Common myeloid progenitor, CD34-positive (primary cell): ENCODE measurements at regions not wholly inside any gene's neighbourhood (a gene's known extent, or its start where the extent isn't known, plus 50 kb on each side); places are given as distances from the start of the nearest gene placed in this dataset.
"Not testable (repeated sequence)": the region's sequence is repeated elsewhere in the genome, so short reads cannot be mapped to it uniquely, and the experiment has no call there.

Source experiments
- CTCF ChIA-PET: fragments of 350-600 bp; sonication (Branson Sonifier 250); formaldehyde crosslinking; loops from one replicate; lab custom pipeline; 2021; ENCODE audit warnings: antibody characterized with exemption; lab: Charles Lee
- POLR2A ChIA-PET: fragments of 350-600 bp; sonication (Branson Sonifier 250); formaldehyde crosslinking; loops from one replicate; lab custom pipeline; 2021; ENCODE audit warnings: antibody characterized with exemption; lab: Charles Lee
- DNase-seq, 3 donors: peaks; one replicate each; pipeline versions ENCODE4 v3.0.0 to v3.0.0-alpha.2; 2013
- H3K27ac ChIP-seq, 2 experiments: 1 replicate in 1 of 2; 2 replicates in 1 of 2; pipeline ENCODE4 v1.7.0; 2013; ENCODE audit warnings: inconsistent platforms in 2 of 2, low read length in 2 of 2, mild to moderate bottlenecking in 2 of 2, low read depth in 1 of 2, moderate library complexity in 1 of 2; ENCODE audit not compliant: severe bottlenecking in 2 of 2, insufficient read depth in 1 of 2, poor library complexity in 1 of 2
- H3K27me3 ChIP-seq, 5 experiments: replicated peaks in 2 of 5; 1 replicate in 3 of 5; 2 replicates in 2 of 5; pipeline versions ENCODE4 v1.6.1 to v1.7.0; 2013; ENCODE audit warnings: low read length in 4 of 5, mild to moderate bottlenecking in 2 of 5, moderate library complexity in 2 of 5, inconsistent platforms in 1 of 5; ENCODE audit not compliant: insufficient read depth in 5 of 5, control insufficient read depth in 4 of 5
- H3K36me3 ChIP-seq, 4 experiments: 1 replicate in 2 of 4; 2 replicates in 2 of 4; pipeline versions ENCODE4 v1.6.1 to v1.7.0; 2013; ENCODE audit warnings: low read length in 3 of 4, control low read depth in 1 of 4, mild to moderate bottlenecking in 1 of 4; ENCODE audit not compliant: control insufficient read depth in 4 of 4, insufficient read depth in 4 of 4
- H3K4me1 ChIP-seq, 4 experiments: 1 replicate in 3 of 4; 2 replicates in 1 of 4; pipeline versions ENCODE4 v1.6.1 to v1.7.1; 2013; ENCODE audit warnings: low read length in 3 of 4, mild to moderate bottlenecking in 3 of 4, control low read depth in 1 of 4, inconsistent platforms in 1 of 4, moderate library complexity in 1 of 4; ENCODE audit not compliant: control insufficient read depth in 4 of 4, insufficient read depth in 4 of 4; ENCODE audit errors: control extremely low read depth in 1 of 4
- H3K4me3 ChIP-seq, 7 experiments: 1 replicate in 4 of 7; 2 replicates in 3 of 7; pipeline versions ENCODE4 v1.5.1 to v1.7.0; 2013; ENCODE audit warnings: mild to moderate bottlenecking in 7 of 7, low read length in 6 of 7, moderate library complexity in 6 of 7, inconsistent platforms in 2 of 7, low read depth in 2 of 7, control low read depth in 1 of 7; ENCODE audit not compliant: insufficient read depth in 4 of 7, control insufficient read depth in 1 of 7; ENCODE audit errors: extremely low read depth in 1 of 7
- H3K9me3 ChIP-seq, 5 experiments: 1 replicate in 4 of 5; 2 replicates in 1 of 5; pipeline versions ENCODE4 v1.6.1 to v1.7.1; 2013; ENCODE audit warnings: low read length in 4 of 5, mild to moderate bottlenecking in 2 of 5, inconsistent platforms in 1 of 5, low read depth in 1 of 5, moderate library complexity in 1 of 5; ENCODE audit not compliant: control insufficient read depth in 4 of 5, insufficient read depth in 2 of 5; ENCODE audit errors: control extremely low read depth in 1 of 5
- WGBS: methylation state at CpG from one replicate; pipeline ENCODE4 v1.1.5; 2013; ENCODE audit not compliant: insufficient coverage; 5-methylcytosine and 5-hydroxymethylcytosine counted together

- no peak overlapping the region for H3K27ac ChIP-seq
- 88% methylated on average over 8 of the region's 11 CpGs for WGBS
- ChIA-PET CTCF (no interaction called here), POLR2A (no interaction called here)
- H3K9me3 ChIP-seq, result peaks cover 2 to 23% (median 14%) of the 10 kb centered on the region in 5 experiments
- no peaks in the 10 kb centered on the region for H3K36me3 ChIP-seq
- peaks cover 0 to 4% (median 0%) of the 10 kb centered on the region in 5 experiments for H3K27me3 ChIP-seq
- DNase-seq, result no peak
- no peak overlapping the region for H3K4me3 ChIP-seq
- H3K4me1 ChIP-seq, result no peaks in the 10 kb centered on the region
Measured at GRCh38 chrX:1041091-1041490, 171.4 kb downstream of the CRLF2 start.

GRCh38 chrX:1035931-1036330, 176.5 kb downstream of the CRLF2 start:
- H3K36me3 ChIP-seq, H3K27ac ChIP-seq, DNase-seq, H3K27me3 ChIP-seq, H3K4me3 ChIP-seq, H3K4me1 ChIP-seq, CTCF ChIA-PET, POLR2A ChIA-PET: not testable (repeated sequence)
- H3K9me3 ChIP-seq, result peaks cover 0 to 14% (median 5%) of the 10 kb centered on the region in 5 experiments
- WGBS, result 95% methylated on average over 9 of the region's 14 CpGs

- 81% methylated on average over 18 of the region's 19 CpGs for WGBS
- CTCF ChIA-PET, result no interaction called here
- no peak overlapping the region for H3K27ac ChIP-seq
- DNase-seq, result no peak
- H3K36me3 ChIP-seq, result no peaks in the 10 kb centered on the region
- peaks cover 0 to 14% (median 5%) of the 10 kb centered on the region in 5 experiments for H3K9me3 ChIP-seq
- H3K4me1 ChIP-seq, result no peaks in the 10 kb centered on the region
- H3K27me3 ChIP-seq, result peaks cover 0 to 2% (median 0%) of the 10 kb centered on the region in 5 experiments
- H3K4me3 ChIP-seq, result peak overlapping the region in 1 of 7 experiments; percentile 5
- POLR2A ChIA-PET, result no interaction called here
Measured at GRCh38 chrX:1035206-1035605, 177.2 kb downstream of the CRLF2 start.

GRCh38 chrX:1034717-1035116, 177.7 kb downstream of the CRLF2 start:
- 81% methylated on average over 9 of the region's 17 CpGs for WGBS
- Histone ChIP-seq H3K27ac (no peak overlapping the region), H3K36me3 (no peaks in the 10 kb centered on the region), H3K9me3 (peaks cover 0 to 14% (median 5%) of the 10 kb centered on the region in 5 experiments), H3K4me3 (peak overlapping the region in 1 of 7 experiments; percentile 5), H3K27me3 (peaks cover 0 to 2% (median 0%) of the 10 kb centered on the region in 5 experiments), H3K4me1 (no peaks in the 10 kb centered on the region)
- no peak for DNase-seq
- ChIA-PET POLR2A (no interaction called here), CTCF (no interaction called here)

GRCh38 chrX:1031521-1032430, 180.7 kb downstream of the CRLF2 start:
- Histone ChIP-seq H3K4me3 (no peak overlapping the region), H3K36me3 (no peaks in the 10 kb centered on the region), H3K9me3 (no peaks in the 10 kb centered on the region), H3K27ac (no peak overlapping the region), H3K27me3 (peaks cover 0 to 2% (median 0%) of the 10 kb centered on the region in 5 experiments), H3K4me1 (peaks cover 5 to 17% (median 8%) of the 10 kb centered on the region in 4 experiments)
- DNase-seq, result no peak
- 92% methylated on average over 38 of the region's 38 CpGs for WGBS
- ChIA-PET CTCF (no interaction called here), POLR2A (no interaction called here)

GRCh38 chrX:1029494-1029893, 183.0 kb downstream of the CRLF2 start:
- POLR2A ChIA-PET, result no interaction called here
- 94% methylated on average over 15 of the region's 15 CpGs for WGBS
- CTCF ChIA-PET, result no interaction called here

GRCh38 chrX:1027680-1028079, 184.8 kb downstream of the CRLF2 start:
- Histone ChIP-seq H3K4me1 (peaks cover 5 to 30% (median 18%) of the 10 kb centered on the region in 4 experiments), H3K4me3 (no peak overlapping the region), H3K9me3 (no peaks in the 10 kb centered on the region), H3K27ac (no peak overlapping the region), H3K36me3 (no peaks in the 10 kb centered on the region), H3K27me3 (no peaks in the 10 kb centered on the region)
- POLR2A ChIA-PET, result no interaction called here
- DNase-seq, result no peak
- CTCF ChIA-PET, result no interaction called here

More at GRCh38 chrX:1029494-1029893, 183.0 kb downstream of the CRLF2 start:
- H3K27me3 ChIP-seq, result no peaks in the 10 kb centered on the region
- H3K4me1 ChIP-seq, result peaks cover 5 to 30% (median 18%) of the 10 kb centered on the region in 4 experiments
- no peaks in the 10 kb centered on the region for H3K9me3 ChIP-seq
- DNase-seq, result no peak
- no peaks in the 10 kb centered on the region for H3K36me3 ChIP-seq
- no peak overlapping the region for H3K27ac ChIP-seq
- no peak overlapping the region for H3K4me3 ChIP-seq
